BJ (cell line): ENCODE measurements at regions not wholly inside any gene's neighbourhood (a gene's known extent, or its start where the extent isn't known, plus 50 kb on each side); places are given as distances from the start of the nearest gene placed in this dataset.

ENCODE experiments used
- CTCF ChIA-PET: fragments of 350-600 bp; formaldehyde crosslinking; extraction: SDS; loops from one replicate; lab custom pipeline; 2021; ENCODE audit warnings: antibody characterized with exemption, inconsistent platforms; lab: Yijun Ruan, JAX
- POLR2A ChIA-PET: fragments of 300-600 bp; sonication (Branson Sonifier 250); formaldehyde crosslinking; extraction: SDS; loops from one replicate; lab custom pipeline; 2021; ENCODE audit warnings: antibody characterized with exemption; lab: Charles Lee
- DNase-seq: peaks from one replicate; pipeline ENCODE4 v3.0.0-alpha.2; 2011; ENCODE audit warnings: low read depth
- H3K27me3 ChIP-seq: 2 replicates; pipeline ENCODE4 v1.6.0; 2011; ENCODE audit warnings: low read length; ENCODE audit not compliant: control insufficient read depth, insufficient read depth
- H3K36me3 ChIP-seq: 2 replicates; pipeline ENCODE4 v1.5.1; 2011; ENCODE audit warnings: low read length; ENCODE audit not compliant: control insufficient read depth, insufficient read depth
- H3K4me3 ChIP-seq: 2 replicates; pipeline ENCODE4 v1.5.1; 2011; ENCODE audit warnings: low read depth, mild to moderate bottlenecking, control low read depth, low read length
- CTCF ChIP-seq: IDR thresholded peaks from 2 replicates; pipeline ENCODE4 v1.5.1; 2011; ENCODE audit warnings: low read depth, mild to moderate bottlenecking, control low read depth, inconsistent platforms, low read length, moderate library complexity; ENCODE audit not compliant: insufficient read depth

DNA sequence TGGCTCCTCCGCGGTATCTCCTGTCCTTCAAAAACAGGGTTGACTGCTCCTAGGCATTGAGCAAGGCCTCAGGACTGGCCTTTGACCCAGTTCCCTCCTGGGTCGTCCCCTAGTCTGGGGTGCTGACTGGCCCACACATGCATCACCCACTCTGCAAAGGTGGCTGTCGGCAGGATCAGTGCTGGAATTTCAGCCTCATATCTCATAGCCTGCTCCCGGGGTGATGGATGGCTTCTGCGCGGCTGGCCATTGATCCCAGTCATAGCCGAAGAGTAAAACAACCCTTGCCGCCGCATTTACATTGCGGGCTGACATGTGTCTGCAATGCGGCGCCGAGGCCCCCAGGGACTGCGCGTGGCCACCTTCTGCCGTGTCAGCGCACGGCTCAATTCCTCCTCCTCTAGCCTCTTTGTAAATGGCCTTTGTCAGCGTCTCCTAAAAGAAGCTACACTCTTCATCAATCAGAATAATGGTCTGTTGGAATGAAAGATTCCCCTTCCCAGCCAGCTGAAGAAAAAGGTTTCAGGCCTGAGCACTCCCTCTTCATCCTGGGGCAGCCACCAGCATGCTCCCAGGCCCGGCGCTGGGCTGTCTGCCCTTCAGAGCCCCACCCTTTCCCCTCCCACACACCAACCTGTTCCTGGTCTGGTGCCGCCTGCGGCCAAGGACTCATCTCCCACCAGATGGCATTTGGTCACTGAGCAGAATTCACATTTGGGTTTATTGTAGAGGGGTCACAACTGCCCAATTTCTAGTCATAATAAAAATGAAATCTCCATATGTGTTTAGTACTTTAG, 159.0 kb downstream of the PJA2 start:
- DNase-seq: no peak
- Histone ChIP-seq H3K36me3 (no peaks in the 10 kb centered on the region), H3K27me3 (no peaks in the 10 kb centered on the region; the same call in 1 of the 2 replicates), H3K4me3 (no peak overlapping the region)
- ChIA-PET POLR2A (no interaction called here), CTCF (no interaction called here)
- TF ChIP-seq CTCF: no peak

DNA sequence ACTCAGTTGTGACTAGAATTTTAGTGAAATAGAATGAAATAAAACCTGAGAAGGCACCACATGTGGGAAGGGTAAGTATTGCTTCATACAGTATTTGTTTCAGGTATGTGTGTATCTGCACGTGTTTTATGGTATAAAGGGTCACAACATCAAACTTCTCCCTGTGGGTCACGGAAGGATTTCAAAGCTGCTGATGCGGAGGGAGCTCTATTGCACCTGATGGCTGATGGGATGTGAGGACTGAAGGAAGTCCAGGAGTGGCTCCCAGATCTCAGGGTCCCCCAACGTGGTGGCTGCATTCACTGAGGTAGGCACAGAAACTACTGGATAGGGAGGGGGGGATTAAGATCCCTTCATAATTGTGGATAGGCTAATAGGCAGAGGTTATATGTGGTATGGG, 159.7 kb downstream of the PJA2 start:
- CTCF ChIA-PET: no interaction called here
- no peaks in the 10 kb centered on the region; the same call in 1 of the 2 replicates for H3K27me3 ChIP-seq
- H3K36me3 ChIP-seq: no peaks in the 10 kb centered on the region
- POLR2A ChIA-PET: no interaction called here
- H3K4me3 ChIP-seq: no peak overlapping the region
- TF ChIP-seq CTCF: no peak
- DNase-seq: no peak

DNA sequence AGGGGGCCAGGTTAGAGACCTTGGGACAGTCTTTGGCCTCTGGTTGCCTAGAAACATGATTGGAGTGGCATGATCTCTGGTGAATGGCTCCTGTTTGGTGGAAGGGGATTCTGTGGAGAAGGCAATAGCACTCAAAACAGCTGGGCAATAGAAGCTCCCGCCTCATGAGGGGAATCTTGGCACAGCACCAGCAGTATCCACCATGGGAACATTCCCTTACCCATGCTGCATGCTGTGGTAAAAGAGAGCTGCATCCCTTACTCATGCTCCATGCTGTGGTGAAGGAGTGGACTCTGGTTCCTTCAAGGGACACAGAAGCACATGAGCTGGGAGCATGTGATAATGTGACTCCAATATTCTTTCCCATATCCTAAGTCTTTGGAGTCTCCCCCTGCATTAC, 160.6 kb downstream of the PJA2 start:
- Histone ChIP-seq H3K4me3 (no peak overlapping the region), H3K36me3 (no peaks in the 10 kb centered on the region), H3K27me3 (no peaks in the 10 kb centered on the region)
- CTCF ChIA-PET: no interaction called here
- TF ChIP-seq CTCF: no peak
- DNase-seq: no peak
- POLR2A ChIA-PET: no interaction called here

GRCh38 chr5:109247986-109248385, 161.8 kb downstream of the PJA2 start:
- no peak for TF ChIP-seq CTCF
- ChIA-PET POLR2A (no interaction called here), CTCF (no interaction called here)
- Histone ChIP-seq H3K4me3 (no peak overlapping the region), H3K36me3 (no peaks in the 10 kb centered on the region), H3K27me3 (no peaks in the 10 kb centered on the region)
- DNase-seq: no peak

DNA sequence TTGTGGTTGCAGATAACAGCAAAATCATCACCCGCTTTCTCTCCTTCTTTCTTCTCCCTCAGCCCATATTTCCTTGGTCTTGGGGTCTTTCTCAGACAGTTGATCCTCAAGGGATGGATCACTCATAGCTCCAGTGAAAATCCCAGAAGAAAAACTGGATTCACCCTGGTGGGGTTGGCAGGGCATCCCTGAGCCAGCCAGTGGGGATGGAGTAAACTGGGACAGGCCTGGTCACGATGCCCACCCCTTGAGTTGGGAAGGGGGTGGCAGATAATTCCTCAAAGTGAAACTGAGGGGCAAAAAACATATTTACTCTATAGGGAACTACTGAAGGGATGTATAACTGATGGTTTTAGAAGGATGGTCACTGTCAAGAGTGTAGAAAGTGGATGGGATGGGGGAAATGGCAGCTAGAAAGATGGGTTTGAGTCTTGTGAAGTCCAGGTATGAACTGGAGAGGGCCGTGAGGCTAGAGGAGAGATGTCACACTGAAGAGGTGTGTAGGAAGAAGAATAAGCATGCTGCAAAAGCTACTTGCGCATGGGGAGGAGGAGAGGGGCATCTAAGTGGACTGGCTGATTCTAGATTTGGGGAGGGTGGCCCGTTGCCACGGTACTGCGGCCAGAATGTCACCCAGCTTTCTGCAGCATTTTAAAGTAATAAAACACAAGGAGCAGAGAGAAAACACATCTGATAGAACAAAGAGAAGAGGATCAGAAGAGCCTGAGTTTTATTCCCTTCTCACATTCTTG, 162.8 kb downstream of the PJA2 start:
- DNase-seq: no peak
- CTCF ChIA-PET: interaction anchor here (0.7 kb wide), 1 partner anchor 9 kb away, joined by 3 read pairs; no protein-coding TSS in a partner anchor
- H3K4me3 ChIP-seq: no peak overlapping the region
- H3K27me3 ChIP-seq: no peaks in the 10 kb centered on the region
- TF ChIP-seq CTCF: no peak
- no peaks in the 10 kb centered on the region for H3K36me3 ChIP-seq
- POLR2A ChIA-PET: no interaction called here
